Bronchial epithelial cell (primary cell): ENCODE measurements at regions not wholly inside any gene's neighbourhood (a gene's known extent, or its start where the extent isn't known, plus 50 kb on each side); places are given as distances from the start of the nearest gene placed in this dataset.

Source experiments
- DNase-seq: peaks from one replicate; pipeline ENCODE4 v3.0.0-alpha.2; 2010; ENCODE audit warnings: low read depth
- FAIRE-seq: peaks from 2 replicates; lab custom pipeline; 2011; peaks lifted over from hg19 to GRCh38; lab: Jason Lieb, UNC
- H3K27me3 ChIP-seq: 2 replicates; pipeline ENCODE4 v1.5.1; 2011; ENCODE audit warnings: low read length; ENCODE audit not compliant: control insufficient read depth, insufficient read depth
- H3K36me3 ChIP-seq: 2 replicates; pipeline ENCODE4 v1.5.1; 2011; ENCODE audit warnings: low read length; ENCODE audit not compliant: control insufficient read depth, insufficient read depth
- H3K4me3 ChIP-seq: 2 replicates; pipeline ENCODE4 v1.5.1; 2011; ENCODE audit warnings: mild to moderate bottlenecking, low read depth, low read length, control low read depth
- CTCF ChIP-seq: IDR thresholded peaks from 2 replicates; pipeline ENCODE4 v1.5.1; 2011; ENCODE audit warnings: mild to moderate bottlenecking, moderate library complexity, low read length, control low read depth, inconsistent platforms; ENCODE audit not compliant: insufficient read depth, severe bottlenecking

- Histone ChIP-seq H3K36me3 (no peaks in the 10 kb centered on the region), H3K4me3 (no peak overlapping the region), H3K27me3 (no peaks in the 10 kb centered on the region)
- no peak for TF ChIP-seq CTCF
- FAIRE-seq (no peak), DNase-seq (no peak)
Measured at GRCh38 chr15:47582233-47582632, 135.1 kb upstream of the SEMA6D start.

- FAIRE-seq, result no peak
- no peak for DNase-seq
- Histone ChIP-seq H3K36me3 (no peaks in the 10 kb centered on the region), H3K27me3 (no peaks in the 10 kb centered on the region), H3K4me3 (no peak overlapping the region)
- TF ChIP-seq CTCF, result no peak
Measured at GRCh38 chr15:47584316-47584715, 133.0 kb upstream of the SEMA6D start.

- no peak for TF ChIP-seq CTCF
- Histone ChIP-seq H3K27me3 (no peaks in the 10 kb centered on the region), H3K36me3 (no peaks in the 10 kb centered on the region), H3K4me3 (no peak overlapping the region)
- no peak for DNase-seq
- no peak for FAIRE-seq
Measured at GRCh38 chr15:47586653-47587224, 130.6 kb upstream of the SEMA6D start.

GRCh38 chr15:47587940-47588802 is 129.1 kb upstream of the SEMA6D start:
- no peak for TF ChIP-seq CTCF

GRCh38 chr15:47588958-47589357 is 128.3 kb upstream of the SEMA6D start:
- FAIRE-seq (no peak), DNase-seq (no peak)
- Histone ChIP-seq H3K27me3 (no peaks in the 10 kb centered on the region), H3K4me3 (no peak overlapping the region), H3K36me3 (no peaks in the 10 kb centered on the region)
- no peak for TF ChIP-seq CTCF

More at GRCh38 chr15:47587940-47588802, 129.1 kb upstream of the SEMA6D start:
- no peak for DNase-seq
- Histone ChIP-seq H3K36me3 (no peaks in the 10 kb centered on the region), H3K27me3 (no peaks in the 10 kb centered on the region), H3K4me3 (no peak overlapping the region)
- FAIRE-seq, result no peak
